OCI-LY7 (cell line): ENCODE measurements at regions not wholly inside any gene's neighbourhood (a gene's known extent, or its start where the extent isn't known, plus 50 kb on each side); places are given as distances from the start of the nearest gene placed in this dataset.

ENCODE experiments used
- BruUV-seq: library from RNA; stranded (reverse); fragments of 400-500 nt; replicated peaks from 2 replicates; lab custom pipeline; 2021; lab: Mats Ljungman, UMichigan
- CTCF ChIA-PET: fragments of 300-600 bp; sonication (Branson Sonifier 250); formaldehyde crosslinking; loops from one replicate; lab custom pipeline; 2022; ENCODE audit warnings: antibody characterized with exemption; ENCODE audit not compliant: unreplicated experiment; lab: Charles Lee
- POLR2A ChIA-PET: fragments of 300-600 bp; sonication (Branson Sonifier 250); formaldehyde crosslinking; loops from one replicate; lab custom pipeline; 2022; ENCODE audit warnings: antibody characterized with exemption; lab: Charles Lee
- DNase-seq: peaks from one replicate; pipeline ENCODE4 v3.0.0-alpha.2; 2015; ENCODE audit warnings: low spot score
- H2AFZ ChIP-seq: fragments of 200-600 bp; sonication (generic), shearing (Covaris generic); 2 replicates; pipeline ENCODE4 v1.6.1; 2014; ENCODE audit warnings: mild to moderate bottlenecking, antibody characterized with exemption, low read length, moderate library complexity
- H3K27ac ChIP-seq: fragments of 200-600 bp; sonication (generic); 2 replicates; pipeline ENCODE4 v1.5.1; 2014; ENCODE audit warnings: mixed run types, low read depth, mild to moderate bottlenecking, moderate library complexity, low read length, inconsistent platforms; ENCODE audit not compliant: poor library complexity, severe bottlenecking
- H3K36me3 ChIP-seq: fragments of 200-600 bp; sonication (generic); 2 replicates; pipeline ENCODE4 v1.6.1; 2014; ENCODE audit warnings: mild to moderate bottlenecking, antibody characterized with exemption, low read length, moderate library complexity, mixed read lengths; ENCODE audit not compliant: insufficient read depth
- H3K4me1 ChIP-seq: fragments of 200-600 bp; sonication (generic); 2 replicates; pipeline ENCODE4 v1.5.1; 2014; ENCODE audit warnings: mild to moderate bottlenecking, low read length; ENCODE audit not compliant: insufficient read depth, poor library complexity, severe bottlenecking
- H3K4me2 ChIP-seq: fragments of 200-600 bp; sonication (generic); 2 replicates; pipeline ENCODE4 v1.6.1; 2014; ENCODE audit warnings: mild to moderate bottlenecking, low read length
- H3K4me3 ChIP-seq: fragments of 200-600 bp; sonication (generic); 2 replicates; pipeline ENCODE4 v1.5.1; 2014; ENCODE audit warnings: mild to moderate bottlenecking, low read depth, low read length; ENCODE audit not compliant: poor library complexity, severe bottlenecking
- H3K79me2 ChIP-seq: fragments of 200-600 bp; sonication (generic); 2 replicates; pipeline ENCODE4 v1.6.1; 2016; ENCODE audit warnings: low read depth, mild to moderate bottlenecking, low read length, moderate library complexity, mixed read lengths; ENCODE audit not compliant: insufficient read depth
- H3K9me2 ChIP-seq: fragments of 200-600 bp; sonication (generic); 2 replicates; pipeline ENCODE4 v1.6.1; 2016; ENCODE audit warnings: mild to moderate bottlenecking, low read length, mixed read lengths; ENCODE audit not compliant: insufficient read depth
- H3K9me3 ChIP-seq: fragments of 200-600 bp; sonication (generic); 2 replicates; pipeline ENCODE4 v1.6.1; 2014; ENCODE audit warnings: mild to moderate bottlenecking, mixed run types, low read length, mixed read lengths
- H4K20me1 ChIP-seq: fragments of 200-600 bp; sonication (generic); 2 replicates; pipeline ENCODE4 v1.6.1; 2014; ENCODE audit warnings: mild to moderate bottlenecking, antibody characterized with exemption, low read length, moderate library complexity, mixed read lengths; ENCODE audit not compliant: insufficient read depth
- EZH2phosphoT487 ChIP-seq: fragments of 200-600 bp; sonication (generic); IDR thresholded peaks from 2 replicates; pipeline ENCODE4 v1.6.1; 2018; ENCODE audit warnings: low read depth, borderline replicate concordance, mild to moderate bottlenecking, mixed run types, antibody characterized with exemption, low read length, moderate library complexity, mixed read lengths
- intact Hi-C: fragments of 100-400 bp; cut with micrococcal nuclease; formaldehyde crosslinking; loops from one replicate; pipeline ENCODE4 v1.10.0; 2022; ENCODE audit not compliant: unreplicated experiment
- TF ChIP-seq, protein P1 (sequence below): fragments of 200-600 bp; sonication (generic); conservative IDR thresholded peaks from 2 replicates; pipeline ENCODE4 v1.5.1; 2014; ENCODE audit warnings: mild to moderate bottlenecking, antibody characterized with exemption, low read length, moderate library complexity, mixed read lengths

GRCh38 chr7:51633006-51633405 lies 316.4 kb upstream of the COBL start:
- no peaks in the 10 kb centered on the region for H4K20me1 ChIP-seq
- intact Hi-C loops: no loop called here
- ChIA-PET POLR2A (no interaction called here), CTCF (no interaction called here)
- no peaks in the 10 kb centered on the region for H3K36me3 ChIP-seq
- H3K4me3 ChIP-seq: no peak overlapping the region
- H3K27ac ChIP-seq: no peak overlapping the region
- H3K4me1 ChIP-seq: no peaks in the 10 kb centered on the region
- TF ChIP-seq, protein P1, sequence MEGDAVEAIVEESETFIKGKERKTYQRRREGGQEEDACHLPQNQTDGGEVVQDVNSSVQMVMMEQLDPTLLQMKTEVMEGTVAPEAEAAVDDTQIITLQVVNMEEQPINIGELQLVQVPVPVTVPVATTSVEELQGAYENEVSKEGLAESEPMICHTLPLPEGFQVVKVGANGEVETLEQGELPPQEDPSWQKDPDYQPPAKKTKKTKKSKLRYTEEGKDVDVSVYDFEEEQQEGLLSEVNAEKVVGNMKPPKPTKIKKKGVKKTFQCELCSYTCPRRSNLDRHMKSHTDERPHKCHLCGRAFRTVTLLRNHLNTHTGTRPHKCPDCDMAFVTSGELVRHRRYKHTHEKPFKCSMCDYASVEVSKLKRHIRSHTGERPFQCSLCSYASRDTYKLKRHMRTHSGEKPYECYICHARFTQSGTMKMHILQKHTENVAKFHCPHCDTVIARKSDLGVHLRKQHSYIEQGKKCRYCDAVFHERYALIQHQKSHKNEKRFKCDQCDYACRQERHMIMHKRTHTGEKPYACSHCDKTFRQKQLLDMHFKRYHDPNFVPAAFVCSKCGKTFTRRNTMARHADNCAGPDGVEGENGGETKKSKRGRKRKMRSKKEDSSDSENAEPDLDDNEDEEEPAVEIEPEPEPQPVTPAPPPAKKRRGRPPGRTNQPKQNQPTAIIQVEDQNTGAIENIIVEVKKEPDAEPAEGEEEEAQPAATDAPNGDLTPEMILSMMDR: no peak
- no peak for TF ChIP-seq EZH2phosphoT487
- no peak for DNase-seq
- no peaks in the 10 kb centered on the region for H3K9me2 ChIP-seq
- H3K9me3 ChIP-seq: no peaks in the 10 kb centered on the region
- BruUV-seq: no TSS peak
- no peaks in the 10 kb centered on the region for H3K79me2 ChIP-seq
- H3K4me2 ChIP-seq: no peak overlapping the region
- H2AFZ ChIP-seq: no peak overlapping the region

DNA sequence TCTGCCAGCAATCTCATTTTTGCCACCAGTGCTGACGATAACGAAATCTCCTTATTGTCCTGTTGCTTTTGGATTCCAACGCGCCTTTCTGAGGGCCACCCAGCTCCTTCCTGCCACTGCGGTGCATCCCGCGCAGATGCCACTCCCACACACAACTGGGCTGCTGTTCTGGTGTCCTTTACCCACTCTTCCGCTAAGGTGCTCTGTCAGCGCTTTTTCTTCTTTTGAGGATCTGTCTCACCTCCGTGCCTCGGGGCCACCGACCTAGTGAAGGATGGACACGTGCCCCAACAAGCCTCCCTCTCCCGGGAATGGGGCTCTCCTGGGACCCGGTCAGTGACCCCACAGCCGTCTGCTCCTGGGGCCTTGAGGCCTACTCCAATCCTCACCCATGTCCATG lies 314.3 kb upstream of the COBL start:
- no peak overlapping the region for H3K4me2 ChIP-seq
- H3K27ac ChIP-seq: no peak overlapping the region
- no peaks in the 10 kb centered on the region for H3K9me3 ChIP-seq
- no peaks in the 10 kb centered on the region for H3K79me2 ChIP-seq
- ChIA-PET POLR2A (no interaction called here), CTCF (no interaction called here)
- no peaks in the 10 kb centered on the region for H3K4me1 ChIP-seq
- no peak overlapping the region for H2AFZ ChIP-seq
- H3K36me3 ChIP-seq: no peaks in the 10 kb centered on the region
- no peaks in the 10 kb centered on the region for H3K9me2 ChIP-seq
- H4K20me1 ChIP-seq: no peaks in the 10 kb centered on the region
- intact Hi-C loops: no loop called here
- no peak overlapping the region for H3K4me3 ChIP-seq
- BruUV-seq: no TSS peak
- no peak for TF ChIP-seq EZH2phosphoT487
- TF ChIP-seq, protein P1: no peak
- no peak for DNase-seq

DNA sequence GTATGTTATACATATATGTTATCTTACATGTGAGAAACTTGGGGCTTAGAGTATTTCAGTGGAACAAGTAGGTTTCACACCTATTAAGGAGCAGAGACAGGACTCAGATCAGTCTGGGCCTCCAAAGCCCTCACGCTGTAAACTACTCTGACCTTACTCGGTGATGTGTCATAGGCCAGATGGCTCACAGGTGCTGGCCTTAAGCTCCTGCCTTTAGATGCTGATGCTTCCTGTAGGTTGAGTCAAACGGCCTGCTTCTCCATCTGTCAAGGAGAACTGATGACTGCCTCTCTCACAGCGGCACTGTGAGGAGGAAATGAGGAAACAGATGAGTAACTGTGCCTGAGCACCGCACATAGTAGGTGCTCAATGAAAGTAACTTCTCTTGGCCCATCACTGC lies 312.6 kb upstream of the COBL start:
- H3K4me1 ChIP-seq: no peaks in the 10 kb centered on the region
- H3K4me3 ChIP-seq: no peak overlapping the region
- no peaks in the 10 kb centered on the region for H3K9me3 ChIP-seq
- H3K36me3 ChIP-seq: no peaks in the 10 kb centered on the region
- intact Hi-C loops: no loop called here
- H3K79me2 ChIP-seq: no peaks in the 10 kb centered on the region
- no TSS peak for BruUV-seq
- H4K20me1 ChIP-seq: no peaks in the 10 kb centered on the region
- H3K27ac ChIP-seq: no peak overlapping the region
- H3K9me2 ChIP-seq: no peaks in the 10 kb centered on the region
- ChIA-PET POLR2A (no interaction called here), CTCF (no interaction called here)
- H3K4me2 ChIP-seq: no peak overlapping the region
- TF ChIP-seq EZH2phosphoT487: no peak
- TF ChIP-seq, protein P1: no peak
- DNase-seq: no peak
- no peak overlapping the region for H2AFZ ChIP-seq
